ENCODE measurements at regions not wholly inside any gene's neighbourhood (a gene's known extent, or its start where the extent isn't known, plus 50 kb on each side); places are given as distances from the start of the nearest gene placed in this dataset.

DNA sequence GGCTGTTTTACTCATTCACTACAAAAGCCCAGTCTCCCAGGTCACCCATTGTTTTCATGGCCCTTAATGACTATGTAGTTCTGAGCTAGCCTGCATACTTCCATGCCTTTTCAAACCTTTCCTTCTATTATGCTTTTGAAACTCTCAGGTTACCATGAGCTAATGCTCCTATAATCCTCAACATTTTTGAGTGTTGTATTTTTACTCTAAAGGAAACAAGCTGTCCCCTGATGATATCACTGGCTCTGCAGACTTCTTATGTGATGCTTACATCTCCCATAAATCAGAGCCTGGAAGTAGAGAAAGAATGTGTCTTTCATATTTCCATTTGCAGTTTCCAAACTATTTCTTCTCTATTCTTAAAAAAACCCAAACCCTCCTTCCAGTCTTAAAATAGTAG is 159.0 kb upstream of the RAG2 start:
- TF ChIP-seq POLR2AphosphoS5 (IDR thresholded peaks at IDR 0.05; ENCODE audit: low read depth, low read length) (no peak), POLR2A (IDR thresholded peaks at IDR 0.05; ENCODE audit: low read depth, low read length) (no peak)
